ENCODE measurements at regions not wholly inside any gene's neighbourhood (a gene's known extent, or its start where the extent isn't known, plus 50 kb on each side); places are given as distances from the start of the nearest gene placed in this dataset.

- TF ChIP-seq SAP30 (IDR thresholded peaks at IDR 0.05; ENCODE audit: insufficient read depth, insufficient replicate concordance, low read length): no peak
- no peak for TF ChIP-seq POU5F1 (IDR thresholded peaks at IDR 0.05; ENCODE audit: low read depth, low read length)
Observed at GRCh38 chr16:66304961-66305360, 61.5 kb upstream of the CDH5 start (continued).

Measured in H1 (cell line).